HCT116 (cell line): ENCODE measurements at regions not wholly inside any gene's neighbourhood (a gene's known extent, or its start where the extent isn't known, plus 50 kb on each side); places are given as distances from the start of the nearest gene placed in this dataset.

ENCODE experiments used
- ATAC-seq: fragments of 200-7000 bp; cut with Tn5 transposase; 2 replicates; pipeline ENCODE4 v1.9.1; 2020; ENCODE audit warnings: mild to moderate bottlenecking, moderate library complexity
- BruUV-seq: library from RNA; stranded (reverse); fragments of 400-500 nt; replicated peaks from 2 replicates; lab custom pipeline; 2021; lab: Mats Ljungman, UMichigan
- CTCF ChIA-PET: fragments of 300-600 bp; sonication (Branson Sonifier 250); formaldehyde crosslinking; loops from one replicate; lab custom pipeline; 2021; ENCODE audit warnings: antibody characterized with exemption; lab: Charles Lee
- POLR2A ChIA-PET: fragments of 300-600, 350-600 bp; sonication (Branson Sonifier 250); formaldehyde crosslinking; loops from one replicate; lab custom pipeline; 2021; ENCODE audit warnings: antibody characterized with exemption; lab: Charles Lee
- RAD21 ChIA-PET, 2 experiments: fragments of 300-600 bp; sonication (Branson Sonifier 250); formaldehyde crosslinking; loops; one replicate each; lab custom pipeline; 2023; ENCODE audit warnings: low total read pairs in 2 of 2; ENCODE audit not compliant: uncharacterized antibody in 2 of 2, unreplicated experiment in 2 of 2, low non-redundant PET in 1 of 2; lab: Charles Lee
- DNase-seq: peaks from one replicate; pipeline ENCODE4 v3.0.0-alpha.2; 2010; ENCODE audit warnings: low read depth, low spot score
- H2AFZ ChIP-seq: fragments of 200-600 bp; shearing (Covaris generic), sonication (generic); 2 replicates; pipeline ENCODE4 v1.6.1; 2017; ENCODE audit warnings: low read depth, mixed run types, mixed read lengths, antibody characterized with exemption, low read length; ENCODE audit not compliant: poor library complexity, severe bottlenecking
- H3K27ac ChIP-seq: 2 replicates; pipeline ENCODE4 v1.5.1; 2012; ENCODE audit warnings: low read depth, low read length
- H3K27me3 ChIP-seq: fragments of 200-600 bp; sonication (generic); 2 replicates; pipeline ENCODE4 v1.6.1; 2016; ENCODE audit warnings: mixed run types, low read length, mixed read lengths; ENCODE audit not compliant: insufficient read depth
- H3K36me3 ChIP-seq, 2 experiments: fragments of 200-500 bp in 1 of 2; fragments of 200-600 bp in 1 of 2; sonication (Bioruptor generic) in 1 of 2; sonication (generic) in 1 of 2; 2 replicates each; pipeline versions ENCODE4 v1.5.1 to v1.6.1; 2014 to 2016; ENCODE audit warnings: low read length in 2 of 2, inconsistent platforms in 1 of 2, mixed read lengths in 1 of 2, mixed run types in 1 of 2; ENCODE audit not compliant: insufficient read depth in 2 of 2, control insufficient read depth in 1 of 2
- H3K4me1 ChIP-seq, 2 experiments: fragments of 200-600 bp in 1 of 2; sonication (generic) in 1 of 2; 2 replicates each; pipeline versions ENCODE4 v1.5.1 to v1.6.1; 2012 to 2017; ENCODE audit warnings: low read length in 2 of 2, inconsistent platforms in 1 of 2, mild to moderate bottlenecking in 1 of 2, mixed read lengths in 1 of 2, mixed run types in 1 of 2, moderate library complexity in 1 of 2; ENCODE audit not compliant: insufficient read depth in 2 of 2, control insufficient read depth in 1 of 2
- H3K4me2 ChIP-seq: fragments of 200-600 bp; sonication (generic); 2 replicates; pipeline ENCODE4 v1.6.1; 2017; ENCODE audit warnings: mixed run types, low read length, mixed read lengths
- H3K4me3 ChIP-seq, 2 experiments: fragments of 200-600 bp in 1 of 2; sonication (generic) in 1 of 2; replicated peaks in 1 of 2; 2 replicates each; pipeline ENCODE4 v1.5.1; 2011 to 2016; ENCODE audit warnings: low read length in 2 of 2, control low read depth in 1 of 2, low read depth in 1 of 2, mild to moderate bottlenecking in 1 of 2, mixed read lengths in 1 of 2, mixed run types in 1 of 2
- H3K79me2 ChIP-seq: fragments of 200-600 bp; sonication (generic); 2 replicates; pipeline ENCODE4 v1.6.1; 2017; ENCODE audit warnings: mild to moderate bottlenecking, mixed run types, low read length, moderate library complexity, mixed read lengths; ENCODE audit not compliant: insufficient read depth
- H3K9ac ChIP-seq: fragments of 200-600 bp; sonication (generic); 2 replicates; pipeline ENCODE4 v1.6.1; 2016; ENCODE audit warnings: low read length, mixed read lengths
- H3K9me2 ChIP-seq: fragments of 200-600 bp; sonication (generic), shearing (Covaris generic); 2 replicates; pipeline ENCODE4 v1.6.1; 2017; ENCODE audit warnings: mixed run types, mild to moderate bottlenecking, moderate library complexity; ENCODE audit not compliant: insufficient read depth
- H3K9me3 ChIP-seq, 2 experiments: fragments of 200-500 bp in 1 of 2; fragments of 200-600 bp in 1 of 2; sonication (Bioruptor generic) in 1 of 2; sonication (generic) in 1 of 2; 2 replicates each; pipeline ENCODE4 v1.6.1; 2014 to 2017; ENCODE audit warnings: low read length in 2 of 2, mixed read lengths in 2 of 2, inconsistent platforms in 1 of 2, low read depth in 1 of 2, mild to moderate bottlenecking in 1 of 2, mixed run types in 1 of 2, moderate library complexity in 1 of 2; ENCODE audit not compliant: control insufficient read depth in 1 of 2, insufficient read depth in 1 of 2
- H4K20me1 ChIP-seq: fragments of 200-600 bp; sonication (generic), shearing (Covaris generic); 2 replicates; pipeline ENCODE4 v1.6.1; 2017; ENCODE audit warnings: mixed run types, mild to moderate bottlenecking, moderate library complexity; ENCODE audit not compliant: insufficient read depth
- CBX3 ChIP-seq: IDR thresholded peaks from 2 replicates; pipeline ENCODE4 v1.6.1; 2012; ENCODE audit warnings: low read depth
- CEBPB ChIP-seq: IDR thresholded peaks from 2 replicates; pipeline ENCODE4 v1.6.1; 2012; ENCODE audit warnings: low read depth
- CTCF ChIP-seq, 3 experiments: fragments of 200-600 bp in 1 of 3; sonication (generic) in 1 of 3; IDR thresholded peaks in 2 of 3; conservative IDR thresholded peaks in 1 of 3; 2 replicates each; pipeline ENCODE4 v1.5.1; 2012 to 2017; ENCODE audit warnings: low read depth in 2 of 3, low read length in 2 of 3, antibody characterized with exemption in 1 of 3, borderline replicate concordance in 1 of 3, control low read depth in 1 of 3, mild to moderate bottlenecking in 1 of 3, mixed read lengths in 1 of 3, mixed run types in 1 of 3, moderate library complexity in 1 of 3; ENCODE audit not compliant: insufficient read depth in 1 of 3
- ELF1 ChIP-seq: IDR thresholded peaks from 2 replicates; pipeline ENCODE4 v1.6.1; 2012; ENCODE audit warnings: low read depth, borderline replicate concordance
- EZH2 ChIP-seq: fragments of 200-600 bp; sonication (generic); IDR thresholded peaks from 2 replicates; pipeline ENCODE4 v1.6.1; 2017; ENCODE audit warnings: antibody characterized with exemption, mixed run types
- EZH2phosphoT487 ChIP-seq: fragments of 200-600 bp; IDR thresholded peaks from 2 replicates; pipeline ENCODE4 v1.6.1; 2018; ENCODE audit warnings: antibody characterized with exemption, borderline replicate concordance
- FOSL1 ChIP-seq: IDR thresholded peaks from 2 replicates; pipeline ENCODE4 v1.6.1; 2012; ENCODE audit warnings: low read depth
- POLR2A ChIP-seq: IDR thresholded peaks from 2 replicates; pipeline ENCODE4 v1.7.0; 2011; ENCODE audit warnings: borderline replicate concordance; ENCODE audit not compliant: insufficient read depth, insufficient read length; ENCODE audit errors: extremely low read depth
- RAD21 ChIP-seq: IDR thresholded peaks from 2 replicates; pipeline ENCODE4 v1.6.1; 2012; ENCODE audit warnings: low read depth, mild to moderate bottlenecking
- REST ChIP-seq: IDR thresholded peaks from 2 replicates; pipeline ENCODE4 v1.6.1; 2012; ENCODE audit warnings: low read depth
- SIN3A ChIP-seq: IDR thresholded peaks from 2 replicates; pipeline ENCODE4 v1.6.1; 2012; ENCODE audit warnings: low read depth
- SP1 ChIP-seq: IDR thresholded peaks from 2 replicates; pipeline ENCODE4 v1.6.1; 2012; ENCODE audit warnings: low read depth
- SRF ChIP-seq: IDR thresholded peaks from 2 replicates; pipeline ENCODE4 v1.6.1; 2012; ENCODE audit warnings: low read depth
- TCF7L2 ChIP-seq: IDR thresholded peaks from 2 replicates; pipeline ENCODE4 v1.7.0; 2011; ENCODE audit warnings: borderline replicate concordance, inconsistent platforms; ENCODE audit not compliant: insufficient read depth, insufficient read length; ENCODE audit errors: extremely low read depth
- YY1 ChIP-seq: IDR thresholded peaks from 2 replicates; pipeline ENCODE4 v1.6.1; 2011; ENCODE audit warnings: low read length, low read depth, moderate library complexity, mild to moderate bottlenecking; ENCODE audit not compliant: insufficient replicate concordance; ENCODE audit errors: extremely low read depth
- ZFX ChIP-seq: fragments of 450-650 bp; IDR thresholded peaks from 2 replicates; pipeline ENCODE4 v1.6.1; 2017
- ZNF274 ChIP-seq: fragments of 200-500 bp; sonication (Bioruptor generic); IDR thresholded peaks from 2 replicates; pipeline ENCODE4 v1.6.1; 2014; ENCODE audit warnings: mild to moderate bottlenecking, low read depth, low read length, inconsistent platforms
- intact Hi-C: fragments of 100-400 bp; cut with micrococcal nuclease; formaldehyde crosslinking; loops from 2 replicates; pipeline ENCODE4 v1.10.0; 2022

- ChIA-PET POLR2A (no interaction called here), CTCF (no interaction called here)
- DNase-seq: no peak
Measured at GRCh38 chr14:87833026-87833425, 160.0 kb downstream of the GALC start.

More at GRCh38 chr14:87833026-87833425, 160.0 kb downstream of the GALC start:
- RAD21 ChIA-PET: no interaction called here
- H3K27ac ChIP-seq: no peak overlapping the region
- BruUV-seq: no TSS peak
- H3K9me2 ChIP-seq: no peaks in the 10 kb centered on the region
- TF ChIP-seq CTCF (IDR thresholded peaks at IDR 0.05 in 2 of 3, conservative IDR thresholded peaks at IDR 0.05 in 1 of 3; ENCODE audit: borderline replicate concordance in 1 of 3, insufficient read depth in 1 of 3, low read depth in 2 of 3, low read length in 2 of 3): no peak
- TF ChIP-seq TCF7L2: no peak
- no peak for TF ChIP-seq CEBPB
- TF ChIP-seq SRF: no peak
- TF ChIP-seq ZFX: no peak
- TF ChIP-seq RAD21: no peak
- TF ChIP-seq YY1: no peak
- TF ChIP-seq EZH2phosphoT487: no peak
- TF ChIP-seq SP1: no peak
- no peak for TF ChIP-seq EZH2
- TF ChIP-seq SIN3A: no peak
- no peak for TF ChIP-seq ELF1
- no peak for TF ChIP-seq REST
- no peak for TF ChIP-seq CBX3
- no peak for TF ChIP-seq ZNF274
- no peak for TF ChIP-seq POLR2A
- no peak for TF ChIP-seq FOSL1
- H3K4me1 ChIP-seq: no peaks in the 10 kb centered on the region
- no peaks in the 10 kb centered on the region for H4K20me1 ChIP-seq
- ATAC-seq: no peak
- H3K36me3 ChIP-seq: no peaks in the 10 kb centered on the region
- no peaks in the 10 kb centered on the region for H3K27me3 ChIP-seq
- H3K79me2 ChIP-seq: no peaks in the 10 kb centered on the region
- intact Hi-C loops: no loop called here
- no peak overlapping the region for H2AFZ ChIP-seq
- no peak overlapping the region for H3K4me3 ChIP-seq
- no peak overlapping the region for H3K4me2 ChIP-seq
- peaks cover 8 to 24% of the 10 kb centered on the region in 2 experiments; a peak in 2 of 4 replicates for H3K9me3 ChIP-seq
- H3K9ac ChIP-seq: no peak overlapping the region
